Stomach (tissue), 8 donors: ENCODE measurements at regions not wholly inside any gene's neighbourhood (a gene's known extent, or its start where the extent isn't known, plus 50 kb on each side); places are given as distances from the start of the nearest gene placed in this dataset.

Experiments
- DNase-seq, 2 donors: peaks; one replicate each; pipeline versions ENCODE4 v3.0.0 to v3.0.0-alpha.2; 2013 to 2019
- H3K27ac ChIP-seq, 5 donors: fragments of 200-600 bp in 4 of 5; sonication (generic) in 4 of 5; one replicate each; pipeline ENCODE4 v1.5.1; 2013 to 2019; ENCODE audit warnings: mild to moderate bottlenecking in 1 of 5, moderate library complexity in 1 of 5
- H3K27me3 ChIP-seq, 3 donors: fragments of 200-600 bp; sonication (generic); one replicate each; pipeline ENCODE4 v1.5.1; 2017 to 2019; ENCODE audit warnings: mixed run types in 1 of 3
- H3K36me3 ChIP-seq, 4 donors: fragments of 200-600 bp; sonication (generic); 1 replicate in 3 of 4; 2 replicates in 1 of 4; pipeline ENCODE4 v1.5.1; 2016 to 2019
- H3K4me1 ChIP-seq, 4 donors: fragments of 200-600 bp; sonication (generic); one replicate each; pipeline ENCODE4 v1.5.1; 2016 to 2019
- H3K4me3 ChIP-seq, 4 donors: fragments of 200-600 bp; sonication (generic) in 3 of 4; one replicate each; pipeline ENCODE4 v1.5.1; 2016 to 2019; ENCODE audit warnings: mild to moderate bottlenecking in 1 of 4
- H3K9me3 ChIP-seq, 4 donors: fragments of 200-600 bp; sonication (generic); one replicate each; pipeline ENCODE4 v1.5.1; 2016 to 2019
- EP300 ChIP-seq: sonication (generic); formaldehyde crosslinking; IDR thresholded peaks from one replicate; pipeline ENCODE4 v1.6.1; 2017; ENCODE audit warnings: antibody characterized with exemption
- POLR2A ChIP-seq, 4 donors: fragments of 450-650 bp; IDR thresholded peaks; one replicate each; pipeline ENCODE4 v1.6.1; 2016; ENCODE audit warnings: antibody characterized with exemption in 4 of 4, control low read depth in 2 of 4, mild to moderate bottlenecking in 1 of 4, moderate library complexity in 1 of 4
- POLR2AphosphoS5 ChIP-seq, 3 donors: sonication (generic); formaldehyde crosslinking; IDR thresholded peaks; one replicate each; pipeline ENCODE4 v1.6.1; 2016; ENCODE audit warnings: antibody characterized with exemption in 3 of 3
- WGBS, 5 donors: extraction: QIAGEN DNeasy Blood & Tissue Kit in 3 of 5; methylation state at CpG; one replicate each; pipeline versions ENCODE4 v1.1.5 to v1.1.7; 2013 to 2018; 5-methylcytosine and 5-hydroxymethylcytosine counted together
- intact Hi-C: fragments of 100-400 bp; cut with DNase I; formaldehyde crosslinking; loops from one replicate; pipeline ENCODE4 v1.15.1; 2023; ENCODE audit warnings: low total_unique reads
- TF ChIP-seq, protein P1 (sequence below), 7 experiments: fragments of 450-650 bp in 4 of 7; fragments of 200-600 bp in 3 of 7; sonication (generic) in 3 of 7; IDR thresholded peaks; one replicate each; pipeline ENCODE4 v1.5.1; 2016 to 2019; ENCODE audit warnings: antibody characterized with exemption in 7 of 7, control low read depth in 2 of 7, mild to moderate bottlenecking in 1 of 7
- donor health status: healthy with polysubstance abuse.
- donor health status: Bipolar disorder and iron deficiency.
- donor health status: healthy.

- no peaks in the 10 kb centered on the region for H3K36me3 ChIP-seq
- intact Hi-C loops, result no loop called here
- H3K9me3 ChIP-seq, result no peaks in the 10 kb centered on the region
- H3K4me1 ChIP-seq, result peaks cover 0 to 32% (median 10%) of the 10 kb centered on the region in 4 donors
- H3K27me3 ChIP-seq, result no peaks in the 10 kb centered on the region
- 53 to 68% (median 61%) methylated on average over 9 of the region's 9 CpGs for WGBS, 5 donors
- TF ChIP-seq POLR2AphosphoS5 (IDR thresholded peaks at IDR 0.05), result peak in 1 of 3 donors; percentile 1
- TF ChIP-seq POLR2A (IDR thresholded peaks at IDR 0.05), result no peak
- H3K27ac ChIP-seq, result peak overlapping the region in 3 of 5 donors; percentile 11 to 45 (median 11)
- DNase-seq, result peak in 1 of 2 donors; percentile 72
- H3K4me3 ChIP-seq, result no peak overlapping the region
These were observed 151.3 kb downstream of the GAS1 start for GRCh38 chr9:86795823-86796553.

GRCh38 chr9:86795047-86795442 is 152.3 kb downstream of the GAS1 start:
- intact Hi-C loops, result no loop called here
- Histone ChIP-seq H3K27ac (peak overlapping the region in 3 of 5 donors; percentile 11 to 45 (median 35)), H3K9me3 (no peaks in the 10 kb centered on the region), H3K4me1 (peaks cover 0 to 31% (median 10%) of the 10 kb centered on the region in 4 donors), H3K27me3 (no peaks in the 10 kb centered on the region), H3K36me3 (no peaks in the 10 kb centered on the region), H3K4me3 (no peak overlapping the region)
- WGBS, 5 donors, result 59 to 69% (median 60%) methylated on average over 7 of the region's 7 CpGs
- peak in 1 of 2 donors; percentile 19 for DNase-seq
- TF ChIP-seq POLR2A (IDR thresholded peaks at IDR 0.05), result no peak
- TF ChIP-seq, protein P1, sequence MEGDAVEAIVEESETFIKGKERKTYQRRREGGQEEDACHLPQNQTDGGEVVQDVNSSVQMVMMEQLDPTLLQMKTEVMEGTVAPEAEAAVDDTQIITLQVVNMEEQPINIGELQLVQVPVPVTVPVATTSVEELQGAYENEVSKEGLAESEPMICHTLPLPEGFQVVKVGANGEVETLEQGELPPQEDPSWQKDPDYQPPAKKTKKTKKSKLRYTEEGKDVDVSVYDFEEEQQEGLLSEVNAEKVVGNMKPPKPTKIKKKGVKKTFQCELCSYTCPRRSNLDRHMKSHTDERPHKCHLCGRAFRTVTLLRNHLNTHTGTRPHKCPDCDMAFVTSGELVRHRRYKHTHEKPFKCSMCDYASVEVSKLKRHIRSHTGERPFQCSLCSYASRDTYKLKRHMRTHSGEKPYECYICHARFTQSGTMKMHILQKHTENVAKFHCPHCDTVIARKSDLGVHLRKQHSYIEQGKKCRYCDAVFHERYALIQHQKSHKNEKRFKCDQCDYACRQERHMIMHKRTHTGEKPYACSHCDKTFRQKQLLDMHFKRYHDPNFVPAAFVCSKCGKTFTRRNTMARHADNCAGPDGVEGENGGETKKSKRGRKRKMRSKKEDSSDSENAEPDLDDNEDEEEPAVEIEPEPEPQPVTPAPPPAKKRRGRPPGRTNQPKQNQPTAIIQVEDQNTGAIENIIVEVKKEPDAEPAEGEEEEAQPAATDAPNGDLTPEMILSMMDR (IDR thresholded peaks at IDR 0.05), result no peak
- TF ChIP-seq EP300, result no peak
- no peak for TF ChIP-seq POLR2AphosphoS5 (IDR thresholded peaks at IDR 0.05)

- peak in 1 of 2 donors; percentile 89 for DNase-seq
- 49 to 60% (median 53%) methylated on average over 3 of the region's 3 CpGs for WGBS, 5 donors
- no peaks in the 10 kb centered on the region for H3K9me3 ChIP-seq
These were observed 152.8 kb downstream of the GAS1 start for GRCh38 chr9:86794391-86795046.

DNA sequence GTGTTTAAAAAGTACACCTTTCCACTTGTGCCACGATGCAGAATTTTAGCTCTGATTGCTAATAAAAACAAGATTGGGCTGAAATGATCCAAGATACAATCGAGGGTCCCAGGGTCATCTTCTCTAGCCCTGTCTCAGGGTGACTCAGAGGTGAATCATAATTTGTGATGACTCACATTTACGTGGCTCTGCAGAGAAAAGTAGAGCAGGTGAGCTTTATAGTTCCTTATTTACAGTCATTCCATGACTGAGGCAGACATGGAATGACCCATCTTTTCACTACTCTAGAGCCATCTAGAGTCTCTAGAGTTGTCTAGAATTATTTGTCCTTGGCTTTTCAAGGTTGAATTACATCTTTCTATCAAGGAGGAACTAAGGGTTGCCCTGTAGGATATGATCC is 155.2 kb downstream of the GAS1 start:
- TF ChIP-seq POLR2AphosphoS5 (IDR thresholded peaks at IDR 0.05) (no peak), EP300 (no peak), POLR2A (IDR thresholded peaks at IDR 0.05) (no peak)
- TF ChIP-seq, protein P1 (IDR thresholded peaks at IDR 0.05), result no peak
- 54 to 78% (median 55%) methylated on average over 3 of the region's 3 CpGs for WGBS, 5 donors
- no peaks in the 10 kb centered on the region for H3K36me3 ChIP-seq
- intact Hi-C loops, result no loop called here
- H3K4me1 ChIP-seq, result peaks cover 0 to 31% (median 10%) of the 10 kb centered on the region in 4 donors
- no peak overlapping the region for H3K4me3 ChIP-seq
- DNase-seq, result no peak
- no peaks in the 10 kb centered on the region for H3K9me3 ChIP-seq
- no peaks in the 10 kb centered on the region for H3K27me3 ChIP-seq
- no peak overlapping the region for H3K27ac ChIP-seq

More at GRCh38 chr9:86794391-86795046, 152.8 kb downstream of the GAS1 start:
- Histone ChIP-seq H3K4me3 (no peak overlapping the region), H3K36me3 (no peaks in the 10 kb centered on the region), H3K4me1 (peaks cover 0 to 31% (median 10%) of the 10 kb centered on the region in 4 donors), H3K27ac (peak overlapping the region in 2 of 5 donors; percentile 35 to 45), H3K27me3 (no peaks in the 10 kb centered on the region)
- intact Hi-C loops, result no loop called here
- no peak for TF ChIP-seq EP300
- TF ChIP-seq, protein P1 (IDR thresholded peaks at IDR 0.05), result no peak
- TF ChIP-seq POLR2AphosphoS5 (IDR thresholded peaks at IDR 0.05), result no peak
- TF ChIP-seq POLR2A (IDR thresholded peaks at IDR 0.05), result no peak
